ENCODE measurements at regions not wholly inside any gene's neighbourhood (a gene's known extent, or its start where the extent isn't known, plus 50 kb on each side); places are given as distances from the start of the nearest gene placed in this dataset.

DNA sequence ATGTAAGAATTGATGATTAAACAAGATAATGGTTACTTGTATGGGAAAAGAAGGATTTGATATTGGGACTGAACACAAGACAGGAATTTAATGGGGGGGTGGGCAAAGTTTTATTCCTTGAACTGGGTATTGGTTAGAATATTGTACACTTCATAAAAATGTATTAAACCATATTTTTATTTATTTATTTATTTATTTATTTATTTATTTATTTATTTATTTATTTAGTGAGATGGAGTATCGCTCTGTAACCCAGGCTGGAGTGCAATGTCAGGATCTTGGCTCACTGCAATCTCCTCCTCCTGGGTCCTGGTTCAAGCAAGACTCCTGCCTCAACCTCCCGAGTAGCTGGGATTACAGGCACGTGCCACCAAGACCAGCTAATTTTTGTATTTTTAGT, 287.1 kb upstream of the SLITRK5 start:
- TF ChIP-seq POLR2A (IDR thresholded peaks at IDR 0.05) (no peak), CTCF (IDR thresholded peaks at IDR 0.05) (no peak)
- intact Hi-C loops (cut with DNase I), result no loop called here
- Histone ChIP-seq H3K27ac (no peak overlapping the region), H3K27me3 (no peaks in the 10 kb centered on the region), H3K36me3 (replicated peaks in 1 of 2; ENCODE audit: insufficient read depth in 1 of 2, low read depth in 2 of 2) (no peaks in the 10 kb centered on the region), H3K4me3 (no peak overlapping the region), H3K4me1 (no peaks in the 10 kb centered on the region), H3K9me3 (no peaks in the 10 kb centered on the region)
- DNase-seq (no peak), ATAC-seq (no peak)
- 78 to 82% methylated on average over 3 of the region's 3 CpGs for WGBS, 2 donors

GRCh38 chr13:87393358-87393757, 277.8 kb upstream of the SLITRK5 start:
- no peaks in the 10 kb centered on the region for H3K36me3 ChIP-seq (replicated peaks in 1 of 2; ENCODE audit: insufficient read depth in 1 of 2, low read depth in 2 of 2)
- H3K4me1 ChIP-seq, result no peaks in the 10 kb centered on the region
- no peaks in the 10 kb centered on the region for H3K27me3 ChIP-seq
- ATAC-seq, result no peak
- no peak overlapping the region for H3K4me3 ChIP-seq
- H3K9me3 ChIP-seq, result no peaks in the 10 kb centered on the region
- intact Hi-C loops (cut with DNase I), result no loop called here
- no peak overlapping the region for H3K27ac ChIP-seq
- DNase-seq, result no peak
- no peak for TF ChIP-seq CTCF (IDR thresholded peaks at IDR 0.05)

- no peak for DNase-seq
- TF ChIP-seq POLR2A (IDR thresholded peaks at IDR 0.05) (no peak), CTCF (IDR thresholded peaks at IDR 0.05) (no peak)
- Histone ChIP-seq H3K9me3 (no peaks in the 10 kb centered on the region), H3K4me1 (no peaks in the 10 kb centered on the region), H3K27me3 (no peaks in the 10 kb centered on the region), H3K27ac (no peak overlapping the region), H3K36me3 (replicated peaks in 1 of 2; ENCODE audit: insufficient read depth in 1 of 2, low read depth in 2 of 2) (no peaks in the 10 kb centered on the region), H3K4me3 (no peak overlapping the region)
- no peak for ATAC-seq
- intact Hi-C loops (cut with DNase I), result no loop called here
- WGBS, 2 donors, result 52 to 54% methylated on average over 3 of the region's 3 CpGs
Measured at GRCh38 chr13:87398047-87398446, 273.1 kb upstream of the SLITRK5 start.

DNA sequence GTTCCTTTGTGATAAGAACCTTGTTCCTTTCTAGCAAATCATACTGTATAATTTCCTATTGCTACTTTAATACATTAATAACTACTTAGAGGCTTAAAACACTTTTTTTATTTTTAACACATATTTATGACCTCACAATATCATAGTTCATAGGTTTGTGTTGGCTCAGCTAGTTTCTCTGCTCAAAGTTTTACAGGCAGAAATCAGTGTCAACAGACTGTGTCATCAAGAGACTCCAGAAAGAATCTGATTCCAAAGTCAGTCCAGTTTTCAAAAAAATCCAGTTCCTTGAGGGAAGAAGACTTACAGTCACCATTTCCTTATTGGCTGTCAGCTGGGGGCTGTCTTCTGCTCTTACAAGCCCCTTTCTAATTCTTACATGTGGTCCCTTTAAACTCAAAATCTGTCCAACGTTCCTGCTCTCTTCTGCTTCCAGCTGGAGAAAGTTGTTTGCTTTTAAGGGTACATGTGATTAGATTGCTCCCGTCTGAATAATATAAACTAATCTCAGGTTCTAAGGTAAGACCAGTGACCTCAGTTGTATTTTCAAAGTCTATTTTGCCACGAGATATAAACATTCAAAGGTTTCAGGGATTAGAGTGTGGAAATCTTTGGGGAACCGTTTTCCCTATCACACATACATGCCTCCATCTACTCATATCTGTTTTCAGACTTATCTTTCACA, 267.3 kb upstream of the SLITRK5 start:
- Histone ChIP-seq H3K36me3 (replicated peaks in 1 of 2; ENCODE audit: insufficient read depth in 1 of 2, low read depth in 2 of 2) (no peaks in the 10 kb centered on the region), H3K4me1 (no peaks in the 10 kb centered on the region), H3K27ac (no peak overlapping the region), H3K9me3 (no peaks in the 10 kb centered on the region), H3K4me3 (no peak overlapping the region), H3K27me3 (no peaks in the 10 kb centered on the region)
- intact Hi-C loops (cut with DNase I), result no loop called here
- WGBS, 2 donors, result 10 to 17% methylated on average over 4 of the region's 4 CpGs
- ATAC-seq (no peak), DNase-seq (no peak)
- no peak for TF ChIP-seq CTCF (IDR thresholded peaks at IDR 0.05)
- TF ChIP-seq POLR2A (IDR thresholded peaks at IDR 0.05), result no peak

DNA sequence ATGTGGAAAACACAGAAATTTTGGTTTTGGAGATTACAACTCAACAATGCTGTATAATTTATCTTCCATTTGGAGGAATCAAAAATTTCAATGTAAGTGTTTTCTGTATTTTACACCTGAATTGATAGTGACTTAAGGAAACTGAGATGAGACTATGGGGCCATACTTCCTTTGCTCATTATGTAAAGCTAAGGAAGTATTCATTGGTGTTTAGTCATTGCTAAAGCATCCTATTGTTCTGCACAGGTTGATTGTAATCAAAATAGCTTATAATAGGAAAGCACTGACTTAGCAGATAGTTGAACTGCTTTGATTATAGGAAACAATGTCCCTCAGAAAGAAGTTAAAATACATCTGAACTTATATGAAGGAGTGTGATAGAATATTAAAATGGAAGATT, 244.4 kb upstream of the SLITRK5 start:
- DNase-seq, result no peak
- Histone ChIP-seq H3K9me3 (no peaks in the 10 kb centered on the region), H3K27ac (no peak overlapping the region), H3K27me3 (no peaks in the 10 kb centered on the region), H3K36me3 (replicated peaks in 1 of 2; ENCODE audit: insufficient read depth in 1 of 2, low read depth in 2 of 2) (no peaks in the 10 kb centered on the region), H3K4me3 (no peak overlapping the region), H3K4me1 (no peaks in the 10 kb centered on the region)
- no peak for TF ChIP-seq POLR2A (IDR thresholded peaks at IDR 0.05)
- TF ChIP-seq CTCF (IDR thresholded peaks at IDR 0.05), result no peak
- intact Hi-C loops (cut with DNase I), result no loop called here
- no peak for ATAC-seq

All from body of pancreas (tissue), 4 donors.